ENCODE measurements at regions not wholly inside any gene's neighbourhood (a gene's known extent, or its start where the extent isn't known, plus 50 kb on each side); places are given as distances from the start of the nearest gene placed in this dataset.

- no peak for TF ChIP-seq EZH2 (IDR thresholded peaks at IDR 0.05; ENCODE audit: low read depth, low read length, severe bottlenecking)
- no peak for TF ChIP-seq MAX (IDR thresholded peaks at IDR 0.05)
- no peak for TF ChIP-seq RAD21 (IDR thresholded peaks at IDR 0.05 in 1 of 2, conservative IDR thresholded peaks at IDR 0.05 in 1 of 2; ENCODE audit: low read depth in 2 of 2, low read length in 2 of 2)
- TF ChIP-seq, protein P1, sequence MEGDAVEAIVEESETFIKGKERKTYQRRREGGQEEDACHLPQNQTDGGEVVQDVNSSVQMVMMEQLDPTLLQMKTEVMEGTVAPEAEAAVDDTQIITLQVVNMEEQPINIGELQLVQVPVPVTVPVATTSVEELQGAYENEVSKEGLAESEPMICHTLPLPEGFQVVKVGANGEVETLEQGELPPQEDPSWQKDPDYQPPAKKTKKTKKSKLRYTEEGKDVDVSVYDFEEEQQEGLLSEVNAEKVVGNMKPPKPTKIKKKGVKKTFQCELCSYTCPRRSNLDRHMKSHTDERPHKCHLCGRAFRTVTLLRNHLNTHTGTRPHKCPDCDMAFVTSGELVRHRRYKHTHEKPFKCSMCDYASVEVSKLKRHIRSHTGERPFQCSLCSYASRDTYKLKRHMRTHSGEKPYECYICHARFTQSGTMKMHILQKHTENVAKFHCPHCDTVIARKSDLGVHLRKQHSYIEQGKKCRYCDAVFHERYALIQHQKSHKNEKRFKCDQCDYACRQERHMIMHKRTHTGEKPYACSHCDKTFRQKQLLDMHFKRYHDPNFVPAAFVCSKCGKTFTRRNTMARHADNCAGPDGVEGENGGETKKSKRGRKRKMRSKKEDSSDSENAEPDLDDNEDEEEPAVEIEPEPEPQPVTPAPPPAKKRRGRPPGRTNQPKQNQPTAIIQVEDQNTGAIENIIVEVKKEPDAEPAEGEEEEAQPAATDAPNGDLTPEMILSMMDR (IDR thresholded peaks at IDR 0.05; ENCODE audit: control extremely low read depth in 1 of 3, insufficient read depth in 1 of 3, low read depth in 1 of 3, low read length in 3 of 3), result no peak
- TF ChIP-seq EP300 (IDR thresholded peaks at IDR 0.05; ENCODE audit: borderline replicate concordance in 1 of 2, low read depth in 2 of 2, low read length in 2 of 2), result no peak
- TF ChIP-seq POLR2AphosphoS5 (IDR thresholded peaks at IDR 0.05; ENCODE audit: low read depth, low read length), result no peak
- TF ChIP-seq CBX5 (IDR thresholded peaks at IDR 0.05; ENCODE audit: low read depth, low read length), result no peak
- no peak for TF ChIP-seq HDAC6 (IDR thresholded peaks at IDR 0.05; ENCODE audit: low read depth, low read length)
- TF ChIP-seq EGR1 (IDR thresholded peaks at IDR 0.05; ENCODE audit: borderline replicate concordance, low read depth, low read length), result no peak
Measured at GRCh38 chr9:30997291-30997690, 1387.2 kb upstream of the ACO1 start.
